IMR-90 (cell line): ENCODE measurements at regions not wholly inside any gene's neighbourhood (a gene's known extent, or its start where the extent isn't known, plus 50 kb on each side); places are given as distances from the start of the nearest gene placed in this dataset.

Experiments
- ATAC-seq: fragments of 200-7000 bp; cut with Tn5 transposase; 2 replicates; pipeline ENCODE4 v1.9.1; 2020; ENCODE audit warnings: low read depth, mild to moderate bottlenecking, moderate library complexity
- BruUV-seq: library from RNA; stranded (reverse); fragments of 400-500 nt; replicated peaks from 2 replicates; lab custom pipeline; 2021; lab: Mats Ljungman, UMichigan
- CTCF ChIA-PET: fragments of 300-600 bp; formaldehyde crosslinking; extraction: SDS; loops from one replicate; lab custom pipeline; 2021; ENCODE audit warnings: antibody characterized with exemption; lab: Yijun Ruan, JAX
- POLR2A ChIA-PET: fragments of 300-600 bp; sonication (Branson Sonifier 250); formaldehyde crosslinking; loops from one replicate; lab custom pipeline; 2022; ENCODE audit warnings: antibody characterized with exemption; ENCODE audit not compliant: unreplicated experiment; lab: Charles Lee
- DNase-seq: peaks from one replicate; pipeline ENCODE4 v3.0.0; 2013
- H2AFZ ChIP-seq: replicated peaks from 2 replicates; pipeline ENCODE3; 2013; ENCODE audit warnings: low read length, mild to moderate bottlenecking; ENCODE audit not compliant: poor library complexity
- H2AK5ac ChIP-seq: 2 replicates; pipeline ENCODE4 v1.6.1; 2013; ENCODE audit warnings: low read depth, low read length, inconsistent platforms
- H2AK9ac ChIP-seq: replicated peaks from 2 replicates; pipeline ENCODE3; 2013; ENCODE audit warnings: mild to moderate bottlenecking, low read depth, low read length, moderate library complexity; ENCODE audit not compliant: poor library complexity
- H2BK120ac ChIP-seq: 2 replicates; pipeline ENCODE4 v1.6.1; 2013; ENCODE audit warnings: low read depth, low read length, inconsistent platforms
- H2BK15ac ChIP-seq: 3 replicates; pipeline ENCODE4 v1.6.1; 2013; ENCODE audit warnings: low read depth, low read length, inconsistent platforms
- H2BK20ac ChIP-seq: 2 replicates; pipeline ENCODE4 v1.6.1; 2013; ENCODE audit warnings: low read depth, mild to moderate bottlenecking, inconsistent platforms, low read length, moderate library complexity
- H2BK5ac ChIP-seq: 2 replicates; pipeline ENCODE4 v1.6.1; 2013; ENCODE audit warnings: mild to moderate bottlenecking, low read depth, low read length, inconsistent platforms; ENCODE audit not compliant: poor library complexity, severe bottlenecking
- H3K14ac ChIP-seq: replicated peaks from 2 replicates; pipeline ENCODE4 v1.6.1; 2013; ENCODE audit warnings: low read depth, low read length, inconsistent platforms
- H3K18ac ChIP-seq: 2 replicates; pipeline ENCODE4 v1.6.1; 2013; ENCODE audit warnings: low read depth, low read length, control low read depth
- H3K23ac ChIP-seq: 2 replicates; pipeline ENCODE4 v1.6.1; 2013; ENCODE audit warnings: low read depth, low read length, inconsistent platforms
- H3K27ac ChIP-seq: 2 replicates; pipeline ENCODE4 v1.5.1; 2013; ENCODE audit warnings: mild to moderate bottlenecking, control low read depth, low read length; ENCODE audit not compliant: insufficient read depth
- H3K27me3 ChIP-seq: 2 replicates; pipeline ENCODE4 v1.6.1; 2013; ENCODE audit warnings: low read length; ENCODE audit not compliant: control insufficient read depth, insufficient read depth
- H3K36me3 ChIP-seq: 2 replicates; pipeline ENCODE4 v1.6.1; 2013; ENCODE audit warnings: low read length, mixed read lengths; ENCODE audit not compliant: control insufficient read depth, insufficient read depth
- H3K4ac ChIP-seq: 2 replicates; pipeline ENCODE4 v1.6.1; 2013; ENCODE audit warnings: low read depth, low read length, inconsistent platforms
- H3K4me1 ChIP-seq: 2 replicates; pipeline ENCODE4 v1.6.1; 2013; ENCODE audit warnings: low read length, mixed read lengths; ENCODE audit not compliant: control insufficient read depth, insufficient read depth
- H3K4me2 ChIP-seq: 2 replicates; pipeline ENCODE4 v1.6.1; 2013; ENCODE audit warnings: low read depth, mild to moderate bottlenecking, control low read depth, low read length, moderate library complexity
- H3K4me3 ChIP-seq: 2 replicates; pipeline ENCODE4 v1.5.1; 2013; ENCODE audit warnings: low read depth, mild to moderate bottlenecking, control low read depth, low read length, moderate library complexity; ENCODE audit not compliant: insufficient read depth
- H3K56ac ChIP-seq: 2 replicates; pipeline ENCODE4 v1.6.1; 2013; ENCODE audit warnings: low read length, inconsistent platforms; ENCODE audit not compliant: insufficient read depth; ENCODE audit errors: extremely low read depth
- H3K79me1 ChIP-seq, 2 experiments: 2 replicates each; pipeline ENCODE4 v1.6.1; 2013; ENCODE audit warnings: low read length in 2 of 2, inconsistent platforms in 1 of 2, low read depth in 1 of 2
- H3K9ac ChIP-seq: 2 replicates; pipeline ENCODE4 v1.6.1; 2013; ENCODE audit warnings: low read depth, low read length, control low read depth
- H3K9me1 ChIP-seq: 2 replicates; pipeline ENCODE4 v1.6.1; 2013; ENCODE audit warnings: low read length, inconsistent platforms; ENCODE audit not compliant: insufficient read depth
- H3K9me3 ChIP-seq: 2 replicates; pipeline ENCODE4 v1.6.1; 2013; ENCODE audit warnings: low read length; ENCODE audit not compliant: control insufficient read depth, insufficient read depth
- H4K20me1 ChIP-seq: 2 replicates; pipeline ENCODE4 v1.6.1; 2013; ENCODE audit warnings: low read length, inconsistent platforms; ENCODE audit not compliant: insufficient read depth
- H4K5ac ChIP-seq: 2 replicates; pipeline ENCODE4 v1.6.1; 2013; ENCODE audit warnings: mild to moderate bottlenecking, low read depth, low read length, control low read depth
- H4K8ac ChIP-seq, 2 experiments: 2 replicates each; pipeline ENCODE4 v1.6.1; 2013; ENCODE audit warnings: low read depth in 2 of 2, low read length in 2 of 2, control low read depth in 1 of 2, inconsistent platforms in 1 of 2
- H4K91ac ChIP-seq: 2 replicates; pipeline ENCODE4 v1.6.1; 2013; ENCODE audit warnings: low read depth, low read length, inconsistent platforms; ENCODE audit not compliant: insufficient read depth
- BHLHE40 ChIP-seq: fragments of 150-350 bp; IDR thresholded peaks from 2 replicates; pipeline ENCODE4 v1.6.1; 2016; ENCODE audit warnings: mild to moderate bottlenecking, low read depth, low read length
- CEBPB ChIP-seq: IDR thresholded peaks from 2 replicates; pipeline ENCODE4 v1.6.1; 2012; ENCODE audit warnings: low read depth, low read length, improper control_type of control experiment
- CHD1 ChIP-seq: IDR thresholded peaks from 2 replicates; pipeline ENCODE4 v1.6.1; 2012; ENCODE audit warnings: low read depth, low read length, improper control_type of control experiment
- FOS ChIP-seq: fragments of 150-350 bp; IDR thresholded peaks from 2 replicates; pipeline ENCODE4 v1.6.1; 2016; ENCODE audit warnings: low read depth, low read length
- MAFK ChIP-seq: IDR thresholded peaks from 2 replicates; pipeline ENCODE4 v1.6.1; 2012; ENCODE audit warnings: low read depth, low read length, improper control_type of control experiment
- MAZ ChIP-seq: IDR thresholded peaks from 2 replicates; pipeline ENCODE4 v1.6.1; 2012; ENCODE audit warnings: low read depth, mild to moderate bottlenecking, low read length, improper control_type of control experiment, moderate library complexity, borderline replicate concordance
- MXI1 ChIP-seq: IDR thresholded peaks from 2 replicates; pipeline ENCODE4 v1.6.1; 2012; ENCODE audit warnings: low read depth, mild to moderate bottlenecking, low read length, moderate library complexity, borderline replicate concordance
- NFE2L2 ChIP-seq: fragments of 150-350 bp; IDR thresholded peaks from 2 replicates; pipeline ENCODE4 v1.6.1; 2016; ENCODE audit warnings: low read depth, mild to moderate bottlenecking, low read length
- POLR2A ChIP-seq: IDR thresholded peaks from 2 replicates; pipeline ENCODE4 v1.6.1; 2012; ENCODE audit warnings: mild to moderate bottlenecking, low read depth, low read length
- RAD21 ChIP-seq: IDR thresholded peaks from 2 replicates; pipeline ENCODE4 v1.6.1; 2012; ENCODE audit warnings: low read length, improper control_type of control experiment
- RCOR1 ChIP-seq: IDR thresholded peaks from 2 replicates; pipeline ENCODE4 v1.6.1; 2012; ENCODE audit warnings: mild to moderate bottlenecking, low read length, improper control_type of control experiment; ENCODE audit not compliant: insufficient replicate concordance
- RFX5 ChIP-seq: IDR thresholded peaks from 2 replicates; pipeline ENCODE4 v1.8.0; 2012; ENCODE audit warnings: low read depth, mild to moderate bottlenecking, low read length, moderate library complexity
- SMC3 ChIP-seq: fragments of 150-350 bp; IDR thresholded peaks from 2 replicates; pipeline ENCODE4 v1.6.1; 2016; ENCODE audit warnings: low read depth, mild to moderate bottlenecking, antibody characterized with exemption, low read length, moderate library complexity
- WGBS, 2 experiments: methylation state at CpG; one replicate each; pipeline versions ENCODE4 v1.1.5 to v1.1.7; 2013; ENCODE audit warnings: missing lambda C conversion rate in 2 of 2; ENCODE audit not compliant: insufficient read length in 1 of 2; ENCODE audit errors: extremely low coverage in 2 of 2; 5-methylcytosine and 5-hydroxymethylcytosine counted together
- dilution Hi-C: fragments of 300-500 bp; cut with HindIII; formaldehyde crosslinking; loops from one replicate; pipeline ENCODE4 v1.14.3; 2018; ENCODE audit warnings: low sequenced_read_pairs; ENCODE audit not compliant: unreplicated experiment
- in situ Hi-C: fragments of 300-500 bp; cut with MboI; formaldehyde crosslinking; loops from 3 replicates; pipeline ENCODE4 v1.14.3; 2019; ENCODE audit warnings: low sequenced_read_pairs, inconsistent platforms, mixed read lengths
- intact Hi-C: fragments of 100-400 bp; cut with micrococcal nuclease; formaldehyde crosslinking; loops from 2 replicates; pipeline ENCODE4 v1.10.0; 2022
- TF ChIP-seq, protein P1 (sequence below): fragments of 150-350 bp; IDR thresholded peaks from 2 replicates; pipeline ENCODE4 v1.6.1; 2016; ENCODE audit warnings: low read depth, mild to moderate bottlenecking, low read length, moderate library complexity, borderline replicate concordance
- TF ChIP-seq, protein P2 (sequence below): conservative IDR thresholded peaks from 2 replicates; pipeline ENCODE4 v1.5.1; 2012; ENCODE audit warnings: mild to moderate bottlenecking, low read depth, low read length, improper control_type of control experiment
- TF ChIP-seq, protein P3 (sequence below): fragments of 150-350 bp; IDR thresholded peaks from 2 replicates; pipeline ENCODE4 v1.6.1; 2017; ENCODE audit warnings: mild to moderate bottlenecking, antibody characterized with exemption, low read length, low read depth

DNA sequence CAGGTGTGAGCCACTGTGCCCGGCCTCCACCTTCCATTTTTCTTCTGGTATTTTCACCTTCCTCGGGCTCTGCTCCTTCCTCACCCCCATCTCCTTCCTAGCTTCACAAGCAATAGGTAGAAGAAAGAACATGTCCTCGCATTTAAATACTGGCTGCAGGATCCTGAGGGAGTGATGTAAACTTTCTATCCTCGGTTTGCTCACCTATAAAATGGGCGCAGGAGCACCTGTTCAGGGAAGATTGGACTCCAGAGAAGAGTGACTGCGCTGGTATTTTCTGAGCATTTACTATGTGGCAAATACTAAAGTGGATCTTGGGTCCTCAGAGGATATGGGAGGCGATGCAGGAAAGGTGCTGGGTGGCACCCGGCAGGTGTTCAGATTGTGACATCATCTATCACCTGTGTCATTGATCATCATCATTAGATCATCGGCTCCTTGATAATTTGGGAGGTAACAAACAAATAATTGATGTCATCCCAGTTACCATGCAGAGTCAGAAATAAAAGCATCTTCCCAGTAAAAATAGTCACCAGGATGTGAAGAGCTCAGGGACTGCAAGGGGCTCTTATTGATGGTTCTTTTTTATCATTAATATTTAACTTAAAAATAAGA, 72.8 kb downstream of the FOXL1 start:
- Histone ChIP-seq H2AK9ac (no peak overlapping the region), H3K36me3 (no peaks in the 10 kb centered on the region), H3K79me1 (no peaks in the 10 kb centered on the region), H3K27me3 (peaks cover 3% of the 10 kb centered on the region; the same call in 1 of the 2 replicates), H4K20me1 (no peaks in the 10 kb centered on the region), H4K8ac (no peak overlapping the region), H2BK15ac (no peak overlapping the region; the same call in 2 of the 3 replicates), H4K91ac (no peak overlapping the region), H3K18ac (no peak overlapping the region), H2BK5ac (no peak overlapping the region), H3K4ac (no peak overlapping the region), H2BK120ac (no peak overlapping the region), H3K9ac (no peak overlapping the region), H3K4me1 (no peaks in the 10 kb centered on the region), H3K4me2 (no peak overlapping the region), H2AFZ (no peak overlapping the region), H3K14ac (no peak overlapping the region), H3K9me1 (no peaks in the 10 kb centered on the region), H2BK20ac (no peak overlapping the region), H3K56ac (no peak overlapping the region), H2AK5ac (no peak overlapping the region), H3K27ac (no peak overlapping the region), H4K5ac (no peak overlapping the region), H3K4me3 (no peak overlapping the region), H3K23ac (no peak overlapping the region), H3K9me3 (peaks cover 13% of the 10 kb centered on the region)
- no peak for ATAC-seq
- intact Hi-C loops: no loop called here
- ChIA-PET CTCF (no interaction called here), POLR2A (no interaction called here)
- in situ Hi-C loops: no loop called here
- BruUV-seq: no TSS peak
- dilution Hi-C loops: no loop called here
- DNase-seq: no peak
- TF ChIP-seq, protein P1, sequence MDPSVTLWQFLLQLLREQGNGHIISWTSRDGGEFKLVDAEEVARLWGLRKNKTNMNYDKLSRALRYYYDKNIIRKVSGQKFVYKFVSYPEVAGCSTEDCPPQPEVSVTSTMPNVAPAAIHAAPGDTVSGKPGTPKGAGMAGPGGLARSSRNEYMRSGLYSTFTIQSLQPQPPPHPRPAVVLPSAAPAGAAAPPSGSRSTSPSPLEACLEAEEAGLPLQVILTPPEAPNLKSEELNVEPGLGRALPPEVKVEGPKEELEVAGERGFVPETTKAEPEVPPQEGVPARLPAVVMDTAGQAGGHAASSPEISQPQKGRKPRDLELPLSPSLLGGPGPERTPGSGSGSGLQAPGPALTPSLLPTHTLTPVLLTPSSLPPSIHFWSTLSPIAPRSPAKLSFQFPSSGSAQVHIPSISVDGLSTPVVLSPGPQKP: no peak
- TF ChIP-seq FOS (no peak), MAZ (no peak), CHD1 (no peak), BHLHE40 (no peak), RCOR1 (no peak), POLR2A (no peak), MAFK (no peak), SMC3 (no peak), RAD21 (no peak), RFX5 (no peak), NFE2L2 (no peak), MXI1 (no peak), CEBPB (no peak)
- TF ChIP-seq, protein P2, sequence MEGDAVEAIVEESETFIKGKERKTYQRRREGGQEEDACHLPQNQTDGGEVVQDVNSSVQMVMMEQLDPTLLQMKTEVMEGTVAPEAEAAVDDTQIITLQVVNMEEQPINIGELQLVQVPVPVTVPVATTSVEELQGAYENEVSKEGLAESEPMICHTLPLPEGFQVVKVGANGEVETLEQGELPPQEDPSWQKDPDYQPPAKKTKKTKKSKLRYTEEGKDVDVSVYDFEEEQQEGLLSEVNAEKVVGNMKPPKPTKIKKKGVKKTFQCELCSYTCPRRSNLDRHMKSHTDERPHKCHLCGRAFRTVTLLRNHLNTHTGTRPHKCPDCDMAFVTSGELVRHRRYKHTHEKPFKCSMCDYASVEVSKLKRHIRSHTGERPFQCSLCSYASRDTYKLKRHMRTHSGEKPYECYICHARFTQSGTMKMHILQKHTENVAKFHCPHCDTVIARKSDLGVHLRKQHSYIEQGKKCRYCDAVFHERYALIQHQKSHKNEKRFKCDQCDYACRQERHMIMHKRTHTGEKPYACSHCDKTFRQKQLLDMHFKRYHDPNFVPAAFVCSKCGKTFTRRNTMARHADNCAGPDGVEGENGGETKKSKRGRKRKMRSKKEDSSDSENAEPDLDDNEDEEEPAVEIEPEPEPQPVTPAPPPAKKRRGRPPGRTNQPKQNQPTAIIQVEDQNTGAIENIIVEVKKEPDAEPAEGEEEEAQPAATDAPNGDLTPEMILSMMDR: no peak
- TF ChIP-seq, protein P3, sequence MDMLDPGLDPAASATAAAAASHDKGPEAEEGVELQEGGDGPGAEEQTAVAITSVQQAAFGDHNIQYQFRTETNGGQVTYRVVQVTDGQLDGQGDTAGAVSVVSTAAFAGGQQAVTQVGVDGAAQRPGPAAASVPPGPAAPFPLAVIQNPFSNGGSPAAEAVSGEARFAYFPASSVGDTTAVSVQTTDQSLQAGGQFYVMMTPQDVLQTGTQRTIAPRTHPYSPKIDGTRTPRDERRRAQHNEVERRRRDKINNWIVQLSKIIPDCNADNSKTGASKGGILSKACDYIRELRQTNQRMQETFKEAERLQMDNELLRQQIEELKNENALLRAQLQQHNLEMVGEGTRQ: no peak
- no CpG with 5 or more reads among the region's 9 CpGs for WGBS, 2 experiments
